Upper lobe of right lung (tissue), 1 donor: ENCODE measurements at regions not wholly inside any gene's neighbourhood (a gene's known extent, or its start where the extent isn't known, plus 50 kb on each side); places are given as distances from the start of the nearest gene placed in this dataset.

Experiments
- ATAC-seq: fragments of 200-7000 bp; cut with Tn5 transposase; one replicate; pipeline ENCODE4 v1.9.1; 2020; ENCODE audit warnings: mild to moderate bottlenecking, moderate library complexity
- DNase-seq: peaks from one replicate; pipeline ENCODE4 v3.0.0-alpha.2; 2020
- H3K27ac ChIP-seq: fragments of 200-600 bp; one replicate; pipeline ENCODE4 v1.8.0; 2022
- H3K27me3 ChIP-seq: fragments of 200-600 bp; one replicate; pipeline ENCODE4 v1.8.0; 2022; ENCODE audit warnings: mild to moderate bottlenecking
- H3K36me3 ChIP-seq: fragments of 200-600 bp; one replicate; pipeline ENCODE4 v1.8.0; 2022
- H3K4me1 ChIP-seq: fragments of 200-600 bp; one replicate; pipeline ENCODE4 v1.8.0; 2022
- H3K4me3 ChIP-seq: fragments of 200-600 bp; one replicate; pipeline ENCODE4 v1.8.0; 2022; ENCODE audit warnings: mild to moderate bottlenecking
- H3K9me3 ChIP-seq: fragments of 200-600 bp; one replicate; pipeline ENCODE4 v1.8.0; 2022
- intact Hi-C: fragments of 100-400 bp; cut with DNase I; formaldehyde crosslinking; loops from one replicate; pipeline ENCODE4 v1.11.0; 2022
- TF ChIP-seq, protein P1 (sequence below): fragments of 200-600 bp; IDR thresholded peaks from one replicate; pipeline ENCODE4 v1.8.0; 2022; ENCODE audit warnings: antibody characterized with exemption
- donor health status: DM: no; HTN: yes; CAD: no; lungs with severe emphysema.

DNA sequence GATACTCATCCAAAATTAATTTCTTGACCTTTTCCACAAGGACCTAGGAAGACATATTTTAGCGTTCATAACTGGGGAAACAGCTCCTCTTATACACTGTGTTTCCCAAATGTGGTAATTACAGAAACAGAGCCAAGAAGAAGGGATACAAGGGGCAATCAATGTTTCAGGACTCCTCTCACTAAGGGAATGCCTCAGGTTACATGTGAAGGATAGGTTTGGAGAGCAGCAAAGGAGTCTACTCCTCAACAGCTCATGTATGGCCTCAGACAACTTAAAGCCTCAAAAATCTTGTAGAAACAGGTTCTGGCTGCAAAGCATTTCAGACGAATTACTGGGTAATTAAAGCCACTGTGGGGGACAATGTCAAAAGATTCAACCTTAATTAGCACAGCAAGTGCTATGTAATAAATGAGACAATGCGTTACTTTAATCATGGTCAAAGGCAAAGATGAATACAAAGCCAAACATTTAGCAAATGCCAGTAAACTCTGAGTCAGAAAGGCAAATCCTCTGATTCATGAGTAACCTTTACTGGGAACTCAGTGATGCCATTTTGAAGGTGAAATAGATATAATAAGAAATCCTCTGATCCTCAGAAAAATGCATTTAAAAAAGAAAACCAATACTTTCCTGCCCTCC is 1111.2 kb downstream of the TUSC7 start:
- intact Hi-C loops = no loop called here
- no peaks in the 10 kb centered on the region for H3K9me3 ChIP-seq
- TF ChIP-seq, protein P1, sequence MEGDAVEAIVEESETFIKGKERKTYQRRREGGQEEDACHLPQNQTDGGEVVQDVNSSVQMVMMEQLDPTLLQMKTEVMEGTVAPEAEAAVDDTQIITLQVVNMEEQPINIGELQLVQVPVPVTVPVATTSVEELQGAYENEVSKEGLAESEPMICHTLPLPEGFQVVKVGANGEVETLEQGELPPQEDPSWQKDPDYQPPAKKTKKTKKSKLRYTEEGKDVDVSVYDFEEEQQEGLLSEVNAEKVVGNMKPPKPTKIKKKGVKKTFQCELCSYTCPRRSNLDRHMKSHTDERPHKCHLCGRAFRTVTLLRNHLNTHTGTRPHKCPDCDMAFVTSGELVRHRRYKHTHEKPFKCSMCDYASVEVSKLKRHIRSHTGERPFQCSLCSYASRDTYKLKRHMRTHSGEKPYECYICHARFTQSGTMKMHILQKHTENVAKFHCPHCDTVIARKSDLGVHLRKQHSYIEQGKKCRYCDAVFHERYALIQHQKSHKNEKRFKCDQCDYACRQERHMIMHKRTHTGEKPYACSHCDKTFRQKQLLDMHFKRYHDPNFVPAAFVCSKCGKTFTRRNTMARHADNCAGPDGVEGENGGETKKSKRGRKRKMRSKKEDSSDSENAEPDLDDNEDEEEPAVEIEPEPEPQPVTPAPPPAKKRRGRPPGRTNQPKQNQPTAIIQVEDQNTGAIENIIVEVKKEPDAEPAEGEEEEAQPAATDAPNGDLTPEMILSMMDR = no peak
- no peaks in the 10 kb centered on the region for H3K4me1 ChIP-seq
- H3K27ac ChIP-seq = no peak overlapping the region
- ATAC-seq (no peak), DNase-seq (no peak)
- H3K36me3 ChIP-seq = no peaks in the 10 kb centered on the region
- no peak overlapping the region for H3K4me3 ChIP-seq
- no peaks in the 10 kb centered on the region for H3K27me3 ChIP-seq

DNA sequence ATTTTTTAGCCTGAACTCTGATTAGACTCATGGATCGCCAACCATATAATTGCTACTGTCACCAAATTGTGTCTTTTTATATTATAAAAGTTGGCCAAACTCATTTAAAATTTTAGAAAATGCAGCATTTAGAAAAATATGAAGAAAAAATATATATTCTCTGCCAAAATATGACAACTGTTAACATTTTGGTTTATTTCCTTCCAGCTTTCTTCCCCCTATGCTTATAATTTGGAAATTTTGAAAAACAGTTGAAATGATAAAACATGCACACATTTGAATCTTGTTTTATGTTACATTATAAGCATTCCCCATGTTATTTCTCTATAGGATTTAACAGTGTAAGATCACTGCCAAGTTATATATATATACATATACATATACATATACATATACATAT is 1112.8 kb downstream of the TUSC7 start:
- TF ChIP-seq, protein P1 = no peak
- H3K9me3 ChIP-seq = no peaks in the 10 kb centered on the region
- H3K27ac ChIP-seq = no peak overlapping the region
- H3K27me3 ChIP-seq = no peaks in the 10 kb centered on the region
- intact Hi-C loops = no loop called here
- H3K4me3 ChIP-seq = no peak overlapping the region
- ATAC-seq (no peak), DNase-seq (no peak)
- no peaks in the 10 kb centered on the region for H3K36me3 ChIP-seq
- no peaks in the 10 kb centered on the region for H3K4me1 ChIP-seq

DNA sequence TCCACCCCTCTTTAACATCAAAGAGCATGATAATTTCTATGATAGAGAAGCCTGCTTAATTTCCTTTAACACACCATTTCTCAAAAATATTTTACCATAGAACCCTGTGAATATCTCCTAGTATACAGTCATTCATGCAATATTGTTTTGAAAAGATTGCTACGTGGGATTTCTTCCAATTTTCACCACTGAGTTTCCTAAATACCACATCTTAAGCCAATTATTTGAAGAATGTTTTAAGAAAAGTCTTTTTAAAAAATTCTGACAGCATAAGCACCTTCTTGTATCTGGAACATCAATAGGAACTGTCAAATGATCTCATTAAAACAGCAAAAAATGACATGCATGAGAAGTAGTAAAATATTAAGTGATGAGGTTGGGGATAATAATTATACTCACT is 1126.7 kb downstream of the TUSC7 start:
- Histone ChIP-seq H3K4me3 (no peak overlapping the region), H3K27me3 (no peaks in the 10 kb centered on the region), H3K27ac (no peak overlapping the region), H3K4me1 (no peaks in the 10 kb centered on the region), H3K36me3 (no peaks in the 10 kb centered on the region), H3K9me3 (no peaks in the 10 kb centered on the region)
- intact Hi-C loops = no loop called here
- DNase-seq (no peak), ATAC-seq (no peak)
- TF ChIP-seq, protein P1 = no peak

DNA sequence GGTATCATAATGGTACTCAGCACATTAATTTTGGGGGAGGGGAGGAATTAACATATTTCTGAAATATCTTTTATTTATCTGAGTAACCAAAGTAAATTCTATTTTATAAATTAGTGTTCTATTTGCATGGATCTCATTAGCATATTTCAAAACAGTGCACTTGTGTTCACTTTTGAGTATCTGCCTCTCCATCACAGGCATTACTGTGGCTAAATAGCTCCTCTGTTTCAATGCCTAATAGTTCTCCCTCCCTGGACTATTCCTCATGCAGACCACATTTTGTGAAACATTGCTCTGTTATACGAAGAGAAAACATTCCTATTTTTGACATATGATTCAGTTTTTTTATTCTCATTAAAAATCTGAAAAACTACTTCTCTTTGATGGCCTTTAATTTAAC is 1127.8 kb downstream of the TUSC7 start:
- H3K4me3 ChIP-seq = no peak overlapping the region
- H3K27me3 ChIP-seq = no peaks in the 10 kb centered on the region
- H3K27ac ChIP-seq = no peak overlapping the region
- TF ChIP-seq, protein P1 = no peak
- no peaks in the 10 kb centered on the region for H3K4me1 ChIP-seq
- ATAC-seq = no peak
- no peaks in the 10 kb centered on the region for H3K9me3 ChIP-seq
- no peak for DNase-seq
- no peaks in the 10 kb centered on the region for H3K36me3 ChIP-seq
- intact Hi-C loops = no loop called here

DNA sequence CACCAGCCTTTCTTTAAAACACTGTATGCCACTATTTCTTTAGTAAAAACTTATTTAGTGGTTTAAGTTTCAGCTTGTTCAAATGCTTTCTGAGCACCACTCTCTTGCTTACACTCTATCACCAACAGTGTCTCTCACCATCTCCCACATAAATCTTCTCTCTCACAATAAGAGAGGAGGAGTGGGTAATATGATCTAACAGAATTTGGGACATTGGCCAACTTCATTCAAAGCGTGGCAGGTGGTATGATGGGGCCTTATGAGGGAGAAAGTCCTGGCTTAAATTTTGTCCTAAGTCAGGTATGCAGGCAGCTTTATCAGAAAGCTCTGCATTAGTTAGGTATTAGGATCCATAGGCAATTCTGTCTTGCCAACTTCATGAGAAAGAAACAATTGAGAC is 1132.5 kb downstream of the TUSC7 start:
- Histone ChIP-seq H3K36me3 (no peaks in the 10 kb centered on the region), H3K4me1 (no peaks in the 10 kb centered on the region), H3K4me3 (no peak overlapping the region), H3K9me3 (no peaks in the 10 kb centered on the region), H3K27me3 (no peaks in the 10 kb centered on the region), H3K27ac (no peak overlapping the region)
- ATAC-seq = no peak
- TF ChIP-seq, protein P1 = no peak
- DNase-seq = no peak
- intact Hi-C loops = no loop called here

DNA sequence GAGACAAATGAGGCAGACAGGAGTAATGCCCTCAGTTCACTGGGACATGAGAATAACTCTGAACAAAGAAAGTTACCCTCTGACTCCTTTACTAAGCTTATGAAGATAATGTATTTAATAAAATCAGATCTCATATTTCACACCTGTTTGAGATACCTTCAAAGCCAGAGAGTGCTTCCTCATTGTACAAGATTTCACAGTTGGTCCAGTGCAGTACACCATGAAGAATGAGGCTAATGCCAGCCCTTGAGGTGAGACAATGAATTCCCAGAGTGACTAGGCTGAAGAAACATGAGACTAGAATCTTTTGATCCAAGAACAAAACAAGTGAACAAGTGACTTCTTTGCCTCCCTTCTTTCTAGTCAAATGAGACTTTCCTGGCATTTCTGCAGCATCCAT is 1133.8 kb downstream of the TUSC7 start:
- Histone ChIP-seq H3K4me1 (no peaks in the 10 kb centered on the region), H3K9me3 (no peaks in the 10 kb centered on the region), H3K4me3 (no peak overlapping the region), H3K27me3 (no peaks in the 10 kb centered on the region), H3K36me3 (no peaks in the 10 kb centered on the region), H3K27ac (no peak overlapping the region)
- intact Hi-C loops = no loop called here
- TF ChIP-seq, protein P1 = no peak
- no peak for ATAC-seq
- no peak for DNase-seq
